Left forelimb (tissue), 1 donor: ENCODE measurements at regions not wholly inside any gene's neighbourhood (a gene's known extent, or its start where the extent isn't known, plus 50 kb on each side); places are given as distances from the start of the nearest gene placed in this dataset.

Experiments used
- DNase-seq: peaks from one replicate; pipeline ENCODE4 v3.0.0-alpha.2; 2018; ENCODE audit warnings: low spot score

DNA sequence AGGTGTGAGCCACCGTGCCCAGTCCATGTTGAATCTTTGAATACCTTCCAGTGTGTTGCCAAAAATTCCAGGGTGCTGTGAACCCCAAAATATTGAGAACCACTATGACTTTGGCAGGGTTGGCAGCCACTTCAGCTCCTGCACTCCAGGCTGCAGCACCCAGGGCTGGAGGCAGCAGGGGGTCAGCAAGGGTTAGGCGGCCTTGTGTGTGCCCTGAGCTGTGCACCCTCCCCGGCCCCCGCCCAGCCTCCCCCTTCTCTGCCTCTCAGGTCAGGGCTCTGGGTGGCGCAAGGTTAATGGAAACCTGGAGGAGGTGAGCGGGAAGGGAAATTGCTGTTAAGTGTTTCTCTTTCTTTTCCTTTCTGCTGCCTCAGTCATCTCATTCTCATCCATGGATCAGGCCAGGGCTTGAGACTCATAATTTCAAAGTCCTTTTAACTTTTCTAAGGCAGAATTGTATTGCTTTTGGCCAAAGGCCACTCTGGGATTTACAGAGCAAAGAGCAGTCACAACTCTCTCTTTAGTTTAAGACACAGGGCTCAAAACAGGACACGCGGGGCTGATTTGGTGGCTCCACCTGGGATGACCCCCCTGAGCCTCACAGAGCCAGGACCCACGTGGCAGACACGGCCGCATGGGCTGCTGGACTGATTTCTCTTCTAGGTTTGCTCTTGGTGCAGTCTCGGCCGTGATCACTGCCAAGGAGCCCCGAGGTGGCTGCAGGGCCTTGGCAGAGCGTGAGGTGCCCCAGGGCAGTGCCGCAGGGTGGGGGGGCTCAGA is 212.3 kb downstream of the PTPRU start:
- DNase-seq, result no peak

DNA sequence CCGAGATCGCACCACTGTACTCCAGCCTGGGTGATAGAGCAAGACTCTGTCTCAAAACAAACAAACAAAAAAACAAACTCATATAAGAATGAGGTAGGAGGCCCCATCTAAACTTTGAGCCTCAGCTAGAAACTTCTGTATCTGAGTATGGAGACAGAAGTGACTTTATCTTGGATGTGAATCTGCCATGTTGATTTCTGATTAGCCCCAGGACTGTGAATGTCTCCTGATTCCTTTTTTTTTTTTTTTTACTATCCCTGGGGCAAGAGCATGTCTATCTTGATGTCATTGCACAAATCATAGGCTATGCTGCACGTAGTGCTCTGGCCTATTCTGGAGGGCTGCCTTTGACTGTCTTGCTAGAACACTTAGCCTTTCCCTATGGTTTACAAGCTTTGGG is 211.0 kb downstream of the PTPRU start:
- no peak for DNase-seq

DNA sequence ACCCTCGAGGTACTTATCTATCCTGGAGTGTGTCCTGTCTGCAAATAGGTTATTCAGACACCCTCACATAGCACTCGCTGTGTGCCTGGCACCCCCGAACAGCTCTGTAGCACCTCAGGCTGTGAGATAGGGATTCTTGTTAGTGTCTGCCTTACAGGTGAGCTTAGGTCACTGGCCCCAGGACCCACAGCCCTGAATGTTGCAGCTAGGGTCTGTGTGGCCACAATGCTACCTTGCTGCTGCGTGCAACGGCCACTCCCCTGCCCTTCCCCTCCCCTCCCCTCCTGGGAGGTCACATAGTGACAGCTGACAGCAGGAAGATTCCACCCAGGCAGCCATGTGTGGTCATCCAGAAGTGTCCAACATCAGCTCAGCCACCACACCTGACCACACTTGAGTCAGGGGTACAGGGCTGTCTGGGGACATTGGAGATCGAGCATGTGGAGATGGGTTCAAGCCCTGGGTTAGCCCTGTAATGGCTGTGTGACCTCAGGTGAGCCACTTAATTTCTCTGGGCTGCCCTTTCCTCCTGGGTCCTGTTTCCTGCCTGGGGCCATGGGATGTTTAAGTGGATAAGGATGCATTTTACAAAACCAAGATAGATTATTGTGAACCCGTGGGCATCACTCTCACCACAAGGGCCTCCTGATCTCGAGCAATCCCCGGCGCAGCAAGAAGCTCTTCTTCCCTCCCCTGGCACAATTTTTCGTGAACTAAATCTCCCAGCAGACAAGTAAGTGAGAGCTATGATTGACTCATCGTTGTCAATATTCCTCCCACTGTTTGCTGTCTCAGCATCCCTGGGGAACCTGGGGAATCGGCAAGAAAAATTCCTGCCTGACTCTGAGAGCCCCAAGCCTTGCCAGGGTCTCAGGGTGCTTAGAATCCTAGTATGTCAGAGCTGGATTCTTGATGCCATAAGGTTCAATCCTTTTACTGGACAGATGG is 208.7 kb downstream of the PTPRU start:
- DNase-seq, result peak; percentile 28

DNA sequence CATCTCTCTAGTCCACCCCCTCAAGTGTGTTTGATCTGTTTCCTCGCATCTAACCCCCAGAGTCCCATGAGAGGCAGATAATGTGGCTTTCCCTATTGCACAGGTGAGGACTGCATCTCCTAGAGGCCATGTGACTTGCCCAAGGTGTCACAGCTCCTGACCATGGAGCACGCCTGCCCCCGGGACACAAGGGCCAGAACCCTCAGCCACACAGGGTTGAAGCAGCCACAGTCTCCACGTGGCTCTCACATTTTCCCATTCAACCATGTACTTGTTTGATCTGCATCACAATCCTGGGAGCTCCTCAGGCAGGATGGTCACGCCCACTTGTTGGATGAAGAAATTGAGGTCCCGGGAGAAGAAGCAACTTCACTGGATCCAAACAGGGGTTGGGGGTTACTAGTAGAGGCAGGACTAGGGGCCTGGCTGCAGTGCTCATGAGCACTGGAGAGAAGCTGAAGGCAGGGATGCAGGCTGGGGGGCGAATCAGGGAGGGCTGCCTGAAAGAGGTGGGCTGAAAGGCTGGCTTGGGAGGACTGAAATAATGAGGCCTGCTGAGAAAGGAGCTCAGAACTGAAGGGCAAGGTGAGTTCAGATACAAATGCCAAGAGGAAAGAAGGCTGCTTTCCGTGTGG is 207.9 kb downstream of the PTPRU start:
- no peak for DNase-seq

DNA sequence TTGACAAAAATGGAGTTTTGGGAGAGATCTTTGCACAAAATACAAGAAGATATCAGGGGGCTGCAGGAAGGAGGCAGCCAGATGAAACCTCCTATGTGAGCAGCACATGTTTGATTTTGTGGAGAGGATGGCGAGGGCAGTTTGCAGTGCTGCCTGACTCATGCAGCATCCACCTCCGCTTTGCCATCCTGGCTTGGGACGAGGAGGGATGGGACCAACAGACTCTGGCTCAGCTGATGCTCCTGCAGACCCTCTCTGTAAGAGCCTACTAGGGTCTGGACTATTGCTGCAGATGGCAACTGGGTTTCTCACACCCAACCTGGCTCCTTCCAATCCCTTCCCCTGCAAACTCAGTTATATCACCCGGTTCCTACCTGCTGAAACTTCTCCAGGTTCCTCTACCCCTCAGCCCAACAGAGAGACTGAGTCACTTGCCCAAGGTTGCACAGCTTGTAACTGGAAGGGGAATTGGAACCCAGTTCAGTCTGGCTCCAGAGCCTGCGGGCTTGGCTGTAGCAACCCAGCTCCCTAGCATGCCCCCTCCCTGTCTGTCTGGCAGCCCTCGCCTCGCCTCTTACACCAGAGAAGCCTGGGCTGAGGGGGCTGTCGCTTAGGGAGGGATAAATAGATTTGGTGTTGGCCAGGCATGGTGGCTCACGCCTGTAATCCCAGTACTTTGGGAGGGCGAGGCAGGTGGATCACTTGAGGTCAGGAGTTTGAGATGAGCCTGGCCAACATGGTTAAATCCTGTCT is 205.8 kb downstream of the PTPRU start:
- no peak for DNase-seq

DNA sequence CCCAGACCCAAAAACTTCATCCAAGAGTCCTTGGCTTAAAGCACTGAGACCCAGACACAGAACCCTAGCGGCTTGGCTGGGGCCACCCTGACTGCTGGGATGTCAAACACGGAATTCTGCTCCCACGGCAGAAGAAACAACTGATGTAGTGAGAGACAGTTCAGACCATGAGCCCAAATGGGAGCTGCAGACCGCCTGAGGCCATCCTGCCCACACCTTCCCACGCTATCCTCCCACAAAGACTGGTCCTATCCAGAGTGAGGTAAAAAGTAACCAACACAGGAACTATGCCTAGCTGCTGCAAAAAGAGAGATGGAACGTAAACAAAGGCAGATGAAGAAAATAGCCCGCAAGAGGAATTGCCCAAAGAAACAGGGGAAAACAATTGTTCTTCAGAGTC is 203.3 kb downstream of the PTPRU start:
- peak; percentile 17 for DNase-seq

DNA sequence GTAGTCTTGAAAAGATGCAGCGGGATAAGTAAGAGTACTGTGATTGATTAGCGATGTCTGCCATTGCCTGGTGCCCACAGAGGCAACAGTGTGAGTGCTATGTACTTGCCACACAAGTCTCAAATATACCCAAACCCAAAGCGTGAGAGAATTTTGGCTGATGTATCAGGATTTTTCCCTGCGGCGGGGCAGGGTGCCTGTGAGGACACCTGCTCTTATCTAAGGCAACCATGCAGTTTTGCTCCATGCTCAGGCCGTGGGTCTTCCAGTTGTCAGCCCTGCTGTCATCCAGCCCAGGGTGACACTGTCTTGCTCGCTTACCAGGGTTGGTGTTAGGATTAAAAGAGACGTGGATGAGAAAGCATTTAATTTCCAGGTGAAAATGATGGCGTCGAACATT is 202.7 kb downstream of the PTPRU start:
- no peak for DNase-seq

DNA sequence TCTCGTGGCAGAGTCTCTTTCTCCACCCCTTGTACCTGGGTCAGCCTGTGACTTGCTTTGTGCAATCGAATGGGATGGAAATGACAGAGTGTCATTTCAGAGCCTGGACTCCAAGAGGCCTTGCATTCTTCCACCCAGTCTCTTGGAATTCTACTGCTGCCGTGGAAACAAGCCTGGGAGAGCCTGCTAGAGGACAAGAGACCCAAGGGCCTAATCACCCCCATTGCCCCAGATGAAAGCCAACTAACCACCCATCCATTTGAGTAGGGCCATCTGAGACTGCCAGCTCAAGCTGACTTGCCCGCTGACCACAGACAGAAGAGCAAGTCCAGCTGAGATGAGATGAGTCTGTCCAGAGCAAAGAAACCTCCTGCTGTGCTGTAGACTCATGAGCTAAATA is 201.6 kb downstream of the PTPRU start:
- DNase-seq, result peak; percentile 3

DNA sequence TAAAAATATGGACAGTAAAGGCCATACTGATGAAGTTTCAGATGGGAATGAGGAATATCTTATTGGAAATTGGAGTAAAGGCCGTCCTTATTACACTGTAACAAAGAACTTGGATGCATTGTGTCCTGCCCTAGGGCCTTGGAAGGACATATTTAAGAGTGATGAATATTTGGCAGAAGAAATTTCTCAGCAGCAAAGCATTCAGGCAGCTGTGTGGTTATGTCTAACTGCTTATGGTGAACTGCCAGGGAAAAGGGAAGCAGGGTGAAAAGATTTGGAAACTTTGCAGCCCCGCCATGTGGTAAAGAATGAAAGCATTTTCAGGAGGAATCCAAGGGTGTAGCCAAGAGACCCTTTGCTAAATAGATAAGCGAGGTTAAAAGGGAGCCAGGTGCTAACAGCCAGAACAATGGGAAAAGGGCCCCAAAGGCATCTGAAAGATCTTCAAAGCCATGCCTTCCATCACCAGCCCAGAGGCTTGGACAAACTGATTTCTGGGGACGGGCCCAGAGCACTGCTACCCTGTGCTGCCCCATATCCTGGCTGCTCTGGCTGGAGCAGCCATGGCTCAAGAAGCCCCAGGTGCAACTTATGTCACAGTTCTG is 200.0 kb downstream of the PTPRU start:
- DNase-seq, result peak; percentile 31

DNA sequence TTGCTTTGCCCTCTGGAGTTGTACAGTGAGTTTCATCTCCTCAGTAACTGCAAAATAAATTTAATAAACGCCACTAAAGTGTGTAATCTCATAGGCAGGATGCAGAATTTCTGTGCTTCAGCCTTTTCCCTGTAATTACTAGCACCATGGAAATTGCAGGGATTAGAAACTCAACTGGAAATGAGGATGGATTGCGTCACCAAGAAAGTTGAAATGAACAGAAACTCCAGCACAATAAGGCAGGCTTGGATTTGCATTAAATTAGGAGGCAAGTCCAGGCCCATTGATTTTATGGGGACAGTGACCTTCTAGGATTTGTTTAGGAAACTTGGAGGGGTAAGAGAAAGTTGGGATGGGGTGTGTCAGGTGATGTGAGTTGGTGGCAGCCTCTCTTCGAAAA is 197.5 kb downstream of the PTPRU start:
- DNase-seq, result no peak

DNA sequence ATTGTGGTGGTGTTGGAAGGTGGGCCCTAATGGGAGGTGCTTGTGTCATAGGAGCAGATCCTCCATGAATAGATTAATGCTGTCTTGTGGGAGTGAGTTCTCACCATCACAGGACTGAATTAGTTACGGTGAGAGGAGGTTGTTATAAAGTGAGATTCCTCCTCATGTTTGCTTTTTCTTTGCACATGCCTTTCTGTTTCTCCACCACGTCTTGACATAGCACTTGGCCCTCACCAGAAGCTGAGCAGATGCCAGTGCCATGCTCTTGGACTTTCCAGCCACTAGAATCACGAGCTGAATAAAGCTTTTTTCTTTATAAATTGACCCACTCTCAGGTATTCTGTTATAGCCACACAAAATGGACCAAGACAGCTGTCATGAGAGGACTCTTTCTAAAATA is 194.8 kb downstream of the PTPRU start:
- DNase-seq, result no peak

DNA sequence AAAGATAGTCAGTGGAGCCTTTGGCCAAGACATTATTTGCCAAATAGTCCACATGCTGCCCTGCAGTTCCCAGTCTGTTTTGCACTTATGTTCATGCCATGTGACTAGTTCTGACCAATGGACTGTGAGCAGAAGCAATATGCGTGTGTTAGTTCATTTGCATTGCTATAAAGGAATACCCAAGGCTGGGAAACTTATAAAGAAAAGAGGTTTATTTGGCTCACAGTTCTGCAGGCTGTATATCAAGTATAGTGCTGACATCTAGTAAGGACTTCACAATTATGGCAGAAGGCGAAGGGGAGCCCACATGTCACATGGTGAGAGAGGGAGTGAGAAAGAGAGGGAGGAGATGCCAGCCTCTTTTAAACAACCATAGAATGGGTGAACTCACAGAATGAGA is 193.3 kb downstream of the PTPRU start:
- no peak for DNase-seq

DNA sequence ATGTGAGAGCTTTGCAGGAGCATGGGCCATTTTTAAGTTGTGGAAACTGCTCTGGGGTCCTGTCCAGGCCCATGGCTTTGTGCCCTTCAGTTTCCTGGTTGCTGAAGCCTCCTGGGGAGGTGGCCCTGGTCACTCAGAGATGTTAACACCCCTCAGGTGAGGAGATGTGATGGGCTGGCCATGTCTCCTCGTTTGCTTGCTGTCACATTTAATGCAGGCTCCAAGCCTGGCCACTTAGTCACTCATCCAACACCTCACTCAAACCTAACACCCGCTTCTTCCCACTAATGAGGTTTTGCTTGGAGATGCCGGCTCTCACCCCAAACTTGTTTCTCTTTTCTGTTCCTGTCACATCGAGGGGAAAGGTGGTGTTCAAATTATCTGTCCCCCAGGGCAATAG is 192.7 kb downstream of the PTPRU start:
- no peak for DNase-seq

DNA sequence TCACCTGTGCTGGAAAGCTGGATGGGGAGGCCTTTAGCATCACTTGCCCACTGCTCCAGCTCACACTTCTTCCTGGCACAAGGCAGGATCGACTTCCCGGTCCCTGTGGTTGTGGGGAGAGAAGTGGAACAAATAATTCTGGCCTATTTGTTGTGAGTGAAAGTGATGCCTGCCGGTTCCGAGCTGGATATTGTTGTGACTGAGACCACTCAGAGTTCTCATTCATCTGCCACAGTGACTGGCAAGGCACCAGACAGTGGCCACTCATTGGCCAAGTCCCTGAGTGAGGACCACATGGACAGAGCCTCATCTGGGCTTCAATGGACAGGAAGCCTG is 191.9 kb downstream of the PTPRU start:
- no peak for DNase-seq

DNA sequence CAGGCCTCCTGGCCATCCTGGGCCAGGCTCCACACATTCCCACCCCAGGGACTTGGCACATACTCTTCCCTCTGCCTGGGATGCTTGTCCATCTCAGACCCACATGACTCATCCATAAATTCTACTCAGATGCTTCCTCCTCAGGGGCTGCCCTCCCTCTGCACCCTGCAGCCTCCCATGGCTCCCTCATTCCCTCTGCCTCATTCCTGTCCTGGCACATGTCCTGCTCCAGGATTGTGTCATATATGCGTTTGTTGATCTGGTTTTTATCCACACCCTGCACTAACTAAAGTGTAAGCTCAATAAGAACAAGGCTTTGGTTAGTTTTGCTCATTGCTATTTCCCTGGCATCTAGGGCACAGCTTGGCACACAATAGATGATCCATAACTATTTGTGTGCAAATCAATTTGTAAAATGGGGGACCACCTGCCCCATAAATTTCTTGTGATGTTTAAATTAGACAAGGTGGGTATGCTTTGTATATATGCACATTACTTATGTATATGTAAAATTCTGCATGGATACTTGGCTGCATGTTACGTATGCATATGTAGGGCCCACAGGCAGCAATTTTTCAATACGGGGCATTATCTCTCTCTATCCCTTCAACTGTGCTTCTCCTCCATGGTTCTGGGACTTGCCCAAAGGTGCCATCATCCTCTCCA is 191.4 kb downstream of the PTPRU start:
- DNase-seq, result no peak

DNA sequence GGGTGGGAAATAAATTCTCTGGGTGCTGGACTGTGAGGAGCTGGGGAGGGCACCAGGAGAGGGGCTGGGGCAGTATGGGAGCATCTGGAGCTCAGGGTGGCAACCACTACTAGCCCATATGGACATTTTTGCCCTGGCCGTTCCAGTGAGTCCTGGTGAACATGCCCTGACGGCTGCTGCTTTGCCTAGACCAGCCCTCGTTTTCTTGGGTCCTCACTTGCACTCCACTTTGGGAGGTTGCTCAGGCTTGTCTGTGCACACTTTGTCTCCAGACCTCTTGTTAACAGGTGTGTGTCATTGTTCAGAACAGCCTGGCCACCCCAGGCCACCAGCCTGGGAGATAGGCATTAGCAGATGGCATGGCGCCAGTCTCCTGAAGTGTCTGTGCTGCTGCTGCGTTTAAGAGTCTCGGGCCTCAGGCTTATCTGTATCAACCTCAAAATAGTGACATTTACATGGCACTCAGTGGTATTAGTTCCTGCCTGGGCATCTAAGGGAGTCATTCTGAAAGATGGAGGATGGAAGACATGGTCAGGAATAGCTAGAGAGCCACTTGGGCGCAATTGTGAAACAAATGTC is 190.5 kb downstream of the PTPRU start:
- no peak for DNase-seq

DNA sequence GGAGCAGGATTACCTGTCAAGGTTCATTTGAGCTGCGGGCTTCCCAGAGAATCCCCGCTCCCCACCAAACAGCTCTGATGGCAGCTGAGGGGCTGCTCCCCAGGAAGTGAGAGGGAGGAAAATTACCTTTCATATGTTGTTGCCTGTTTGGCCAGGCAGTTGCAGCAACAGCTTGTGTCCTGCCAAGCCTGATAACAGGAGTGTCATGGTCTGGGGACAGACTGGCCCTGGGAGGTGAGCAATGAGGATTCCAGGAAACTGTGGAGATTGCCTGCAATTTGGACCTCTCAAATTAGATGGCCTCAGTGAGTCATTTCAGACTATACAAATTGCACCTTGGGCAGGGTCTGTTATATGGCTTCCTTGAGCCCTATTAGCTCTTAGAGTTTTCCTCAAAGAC is 189.3 kb downstream of the PTPRU start:
- DNase-seq, result no peak

DNA sequence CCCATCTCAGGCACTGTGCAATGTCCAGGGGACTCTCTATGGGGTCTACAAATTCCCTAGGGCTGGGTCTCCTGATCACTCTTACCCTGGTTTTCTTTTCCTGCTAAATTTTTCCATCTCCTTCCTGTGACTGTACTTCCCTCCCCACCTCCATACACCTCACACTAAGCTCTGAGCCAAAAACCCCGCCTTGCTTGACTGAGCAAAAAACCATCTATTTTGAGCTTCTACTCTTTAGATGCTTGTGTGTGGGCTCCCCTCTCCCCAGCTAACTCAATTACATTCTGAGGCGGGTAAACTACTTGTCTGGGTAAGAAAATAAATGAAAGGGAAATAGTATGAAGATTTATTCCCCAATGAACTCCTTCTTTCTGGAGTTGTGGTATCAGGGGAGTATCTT is 187.9 kb downstream of the PTPRU start:
- no peak for DNase-seq

DNA sequence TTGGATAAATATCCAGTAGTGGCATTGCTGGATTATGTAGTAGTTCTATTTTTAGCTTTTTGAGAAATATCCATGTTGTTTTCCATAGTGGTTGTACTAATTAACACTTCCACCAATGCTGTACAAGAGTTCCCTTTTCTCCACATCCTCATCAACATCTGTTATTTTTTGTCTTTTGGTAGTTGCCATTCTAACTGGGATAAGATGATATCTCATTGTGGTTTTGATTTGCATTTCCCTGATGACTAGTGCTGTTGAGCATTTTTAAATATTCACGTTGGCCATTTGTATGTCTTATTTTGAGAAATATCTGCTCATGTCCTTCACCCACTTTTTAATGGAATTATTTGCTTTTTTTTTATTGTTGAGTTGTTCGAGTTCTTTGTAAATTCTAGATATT is 183.9 kb downstream of the PTPRU start:
- no peak for DNase-seq

DNA sequence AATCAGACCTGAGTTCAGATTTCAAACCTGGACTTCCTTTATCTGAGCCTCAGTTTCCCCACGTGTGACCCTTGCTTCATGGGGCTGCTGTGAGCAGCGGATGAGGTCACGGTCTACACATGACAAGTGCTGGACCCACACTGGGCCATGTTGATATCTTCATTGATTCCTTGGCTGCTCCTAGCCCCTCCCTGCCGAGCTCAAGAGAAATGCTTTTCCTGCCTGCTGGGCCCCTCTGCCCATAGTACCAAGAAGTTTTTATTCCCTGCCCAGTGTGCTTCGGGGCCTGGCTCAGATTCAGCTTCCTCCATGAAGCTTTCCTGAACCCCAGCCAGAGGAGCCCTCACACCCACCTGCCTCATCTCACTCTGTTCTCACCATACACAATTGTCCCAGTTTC is 181.6 kb downstream of the PTPRU start:
- DNase-seq, result no peak
